Activated naive CD4-positive, alpha-beta T cell treated with anti-CD3 and anti-CD28 coated beads, Interleukin-2, amount 10 ng/mL, durations not matched to agents 7 days and 5 days (primary cell): ENCODE measurements at regions not wholly inside any gene's neighbourhood (a gene's known extent, or its start where the extent isn't known, plus 50 kb on each side); places are given as distances from the start of the nearest gene placed in this dataset.

Experiments
- CTCF ChIA-PET: fragments of 350-600 bp; sonication (Branson Sonifier 250); formaldehyde crosslinking; loops from one replicate; lab custom pipeline; 2021; ENCODE audit warnings: antibody characterized with exemption; lab: Charles Lee
- DNase-seq: peaks from one replicate; pipeline ENCODE4 v3.0.0-alpha.2; 2020
- H3K27ac Mint-ChIP-seq: one replicate; pipeline ENCODE4 v1.8.0; 2021; ENCODE audit warnings: mild to moderate bottlenecking, moderate library complexity, mixed read lengths
- H3K27me3 Mint-ChIP-seq: one replicate; pipeline ENCODE4 v1.8.0; 2021; ENCODE audit warnings: mild to moderate bottlenecking, mixed read lengths
- H3K36me3 Mint-ChIP-seq: one replicate; pipeline ENCODE4 v1.8.0; 2021; ENCODE audit warnings: mixed read lengths
- H3K4me1 Mint-ChIP-seq: one replicate; pipeline ENCODE4 v1.8.0; 2021; ENCODE audit warnings: mixed read lengths
- H3K4me3 Mint-ChIP-seq: one replicate; pipeline ENCODE4 v1.8.0; 2021; ENCODE audit warnings: mild to moderate bottlenecking, moderate library complexity, mixed read lengths
- H3K9me3 Mint-ChIP-seq: one replicate; pipeline ENCODE4 v1.8.0; 2021; ENCODE audit warnings: mixed read lengths

DNA sequence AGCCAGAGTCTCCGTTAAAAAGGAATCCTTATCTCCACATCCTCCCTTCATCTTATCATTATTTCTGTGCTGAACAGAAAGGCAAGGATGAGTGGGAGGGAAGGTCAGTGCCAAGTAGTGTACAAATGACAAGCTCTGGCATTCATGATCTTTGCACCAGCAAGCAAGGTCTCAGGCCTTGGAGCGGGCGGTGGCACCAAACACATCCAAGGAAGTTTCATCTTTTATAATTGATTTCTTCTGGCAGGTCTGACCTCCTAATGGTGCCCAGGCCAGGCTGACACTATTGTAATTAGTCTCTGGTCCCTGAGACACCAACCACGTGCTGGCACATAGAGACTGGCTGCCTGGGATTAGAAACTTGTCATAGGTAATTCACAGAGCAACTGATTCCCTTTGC lies 336.6 kb downstream of the EN1 start:
- DNase-seq, result no peak
- H3K9me3 Mint-ChIP-seq, result no peaks in the 10 kb centered on the region
- no peaks in the 10 kb centered on the region for H3K36me3 Mint-ChIP-seq
- CTCF ChIA-PET, result no interaction called here
- no peak overlapping the region for H3K4me3 Mint-ChIP-seq
- no peaks in the 10 kb centered on the region for H3K27me3 Mint-ChIP-seq
- H3K4me1 Mint-ChIP-seq, result no peaks in the 10 kb centered on the region
- no peak overlapping the region for H3K27ac Mint-ChIP-seq

DNA sequence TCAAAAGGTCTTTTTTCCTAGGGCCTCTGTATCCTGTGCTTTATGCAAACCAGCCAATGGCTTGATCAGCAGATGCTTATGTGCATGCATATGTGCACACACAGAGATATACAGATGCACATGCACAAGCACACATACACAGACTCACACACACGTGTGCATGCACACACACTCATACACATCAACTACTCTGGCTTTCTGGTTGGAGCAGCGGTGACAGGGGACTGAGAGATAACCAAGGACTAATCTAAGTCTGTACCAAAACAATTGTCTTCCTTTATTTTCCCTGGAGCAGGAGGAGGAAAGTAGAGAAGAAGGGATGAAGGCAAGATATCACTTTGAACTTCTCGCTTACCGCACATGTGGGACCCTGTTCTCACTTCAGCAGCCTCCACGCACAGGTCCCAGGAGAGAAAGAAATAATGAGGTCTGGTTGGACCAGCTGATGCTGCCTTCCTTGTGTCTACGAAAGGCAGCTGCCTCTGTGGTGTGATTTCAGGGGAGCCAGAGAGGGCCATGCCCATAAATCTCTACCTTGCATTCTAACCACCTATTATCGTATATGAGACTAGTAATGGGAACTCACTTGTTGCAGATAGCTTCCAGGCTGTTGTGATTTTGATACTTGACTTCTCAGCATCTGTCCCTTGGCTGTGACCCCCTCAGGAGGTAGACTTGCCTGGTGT lies 338.0 kb downstream of the EN1 start:
- no peak for DNase-seq
- Mint-ChIP-seq H3K27ac (no peak overlapping the region), H3K4me3 (no peak overlapping the region), H3K4me1 (no peaks in the 10 kb centered on the region), H3K27me3 (no peaks in the 10 kb centered on the region), H3K9me3 (no peaks in the 10 kb centered on the region), H3K36me3 (no peaks in the 10 kb centered on the region)
- CTCF ChIA-PET, result no interaction called here

DNA sequence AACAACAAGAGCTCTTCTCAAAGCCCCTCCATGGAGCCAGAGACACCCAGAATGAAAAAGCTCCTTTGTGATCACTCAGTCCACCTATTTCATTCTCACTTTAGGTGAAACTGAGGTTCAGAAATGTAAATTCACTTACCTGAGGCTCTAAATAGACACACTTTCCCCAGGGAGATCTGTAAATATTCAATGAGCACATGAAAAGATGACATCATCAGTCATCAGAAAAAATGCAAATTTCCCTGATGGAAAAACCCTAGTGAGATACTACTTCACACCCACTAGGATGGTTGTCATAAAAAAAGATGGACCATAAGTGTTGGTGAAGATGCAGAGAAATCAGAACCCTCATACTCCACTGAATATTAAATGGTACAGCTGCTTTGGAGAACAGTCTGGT lies 339.2 kb downstream of the EN1 start:
- H3K36me3 Mint-ChIP-seq, result no peaks in the 10 kb centered on the region
- no peaks in the 10 kb centered on the region for H3K27me3 Mint-ChIP-seq
- no peak overlapping the region for H3K4me3 Mint-ChIP-seq
- H3K4me1 Mint-ChIP-seq, result no peaks in the 10 kb centered on the region
- CTCF ChIA-PET, result no interaction called here
- no peak overlapping the region for H3K27ac Mint-ChIP-seq
- DNase-seq, result no peak
- no peaks in the 10 kb centered on the region for H3K9me3 Mint-ChIP-seq

DNA sequence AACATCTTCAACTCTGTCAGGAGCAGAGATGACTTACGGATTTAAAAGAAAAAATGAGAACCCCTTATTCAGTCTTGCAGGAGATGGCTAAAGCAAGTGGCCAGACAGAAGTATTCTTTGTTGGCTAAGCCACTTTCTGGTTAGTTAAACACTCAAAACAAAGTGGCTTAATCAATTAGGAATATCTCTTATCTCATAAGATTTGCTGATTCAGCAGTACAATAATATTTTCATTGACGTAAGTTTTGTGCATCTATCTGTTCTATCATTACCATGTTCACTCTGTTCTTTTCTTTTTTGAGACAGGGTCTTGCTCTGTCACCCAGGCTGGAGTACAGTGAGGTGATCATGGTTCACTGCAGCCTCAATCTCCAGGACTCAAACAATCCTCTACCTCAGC lies 342.0 kb downstream of the EN1 start:
- DNase-seq, result no peak
- CTCF ChIA-PET, result no interaction called here
- no peaks in the 10 kb centered on the region for H3K27me3 Mint-ChIP-seq

DNA sequence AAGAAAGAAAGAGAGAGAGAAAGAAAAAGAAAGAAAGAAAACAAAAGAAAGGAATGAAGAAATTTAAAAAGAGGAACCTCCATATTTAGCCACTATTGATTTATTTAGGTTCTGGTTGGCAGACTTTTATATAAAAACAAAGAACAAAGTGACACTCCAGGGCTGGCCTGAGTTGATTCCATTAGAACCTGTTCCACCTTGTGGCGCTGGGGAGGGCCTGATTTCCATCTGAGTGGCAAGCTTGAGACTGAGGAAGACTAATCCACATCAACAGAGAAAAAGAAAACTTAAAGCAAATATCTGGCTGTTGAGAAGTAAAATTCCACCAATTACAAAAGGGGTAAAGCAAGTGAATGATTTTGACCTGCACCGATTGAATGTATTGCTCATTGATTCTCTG lies 345.3 kb downstream of the EN1 start:
- Mint-ChIP-seq H3K4me1 (no peaks in the 10 kb centered on the region), H3K27ac (no peak overlapping the region), H3K36me3 (no peaks in the 10 kb centered on the region), H3K4me3 (no peak overlapping the region), H3K27me3 (no peaks in the 10 kb centered on the region), H3K9me3 (no peaks in the 10 kb centered on the region)
- CTCF ChIA-PET, result no interaction called here
- no peak for DNase-seq

More for the DNA sequence above, 342.0 kb downstream of the EN1 start:
- no peaks in the 10 kb centered on the region for H3K36me3 Mint-ChIP-seq
- H3K4me3 Mint-ChIP-seq, result no peak overlapping the region
- no peak overlapping the region for H3K27ac Mint-ChIP-seq
- no peaks in the 10 kb centered on the region for H3K4me1 Mint-ChIP-seq
- no peaks in the 10 kb centered on the region for H3K9me3 Mint-ChIP-seq

GRCh38 chr2:118498943-118499342 lies 348.5 kb downstream of the EN1 start:
- Mint-ChIP-seq H3K27me3 (peaks cover 4% of the 10 kb centered on the region), H3K27ac (no peak overlapping the region), H3K4me3 (no peak overlapping the region), H3K9me3 (no peaks in the 10 kb centered on the region), H3K36me3 (no peaks in the 10 kb centered on the region), H3K4me1 (no peaks in the 10 kb centered on the region)
- no peak for DNase-seq
- CTCF ChIA-PET, result no interaction called here

- Mint-ChIP-seq H3K4me1 (no peaks in the 10 kb centered on the region), H3K27me3 (peaks cover 4% of the 10 kb centered on the region)
- DNase-seq, result no peak
Measured at GRCh38 chr2:118496870-118497611, 350.4 kb downstream of the EN1 start.

DNA sequence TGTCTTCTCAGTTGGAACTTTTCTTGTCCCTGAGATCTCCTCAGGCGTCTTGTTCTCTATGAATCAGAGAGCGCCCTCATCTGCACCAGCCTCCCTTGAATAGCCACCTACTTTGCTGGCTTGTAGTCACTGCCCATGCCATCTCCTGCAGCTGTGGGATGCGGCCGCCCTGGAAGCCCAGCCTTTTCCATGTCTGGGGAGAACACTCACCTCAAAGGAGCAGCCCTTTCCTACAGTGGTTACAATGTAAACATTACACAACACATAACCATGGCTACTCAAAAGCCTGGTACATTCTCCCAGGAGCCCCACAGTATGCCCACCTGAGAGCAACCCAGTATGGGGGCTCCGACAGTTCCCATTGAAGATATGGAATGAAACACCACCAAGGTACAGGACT lies 351.0 kb downstream of the EN1 start:
- CTCF ChIA-PET, result no interaction called here
- Mint-ChIP-seq H3K4me1 (no peaks in the 10 kb centered on the region), H3K9me3 (peaks cover 3% of the 10 kb centered on the region), H3K4me3 (no peak overlapping the region), H3K36me3 (no peaks in the 10 kb centered on the region), H3K27ac (no peak overlapping the region), H3K27me3 (peaks cover 4% of the 10 kb centered on the region)
- no peak for DNase-seq

More at GRCh38 chr2:118496870-118497611, 350.4 kb downstream of the EN1 start:
- H3K27ac Mint-ChIP-seq, result no peak overlapping the region
- peaks cover under 1% of the 10 kb centered on the region for H3K9me3 Mint-ChIP-seq
- no peak overlapping the region for H3K4me3 Mint-ChIP-seq
- no peaks in the 10 kb centered on the region for H3K36me3 Mint-ChIP-seq
- CTCF ChIA-PET, result no interaction called here

DNA sequence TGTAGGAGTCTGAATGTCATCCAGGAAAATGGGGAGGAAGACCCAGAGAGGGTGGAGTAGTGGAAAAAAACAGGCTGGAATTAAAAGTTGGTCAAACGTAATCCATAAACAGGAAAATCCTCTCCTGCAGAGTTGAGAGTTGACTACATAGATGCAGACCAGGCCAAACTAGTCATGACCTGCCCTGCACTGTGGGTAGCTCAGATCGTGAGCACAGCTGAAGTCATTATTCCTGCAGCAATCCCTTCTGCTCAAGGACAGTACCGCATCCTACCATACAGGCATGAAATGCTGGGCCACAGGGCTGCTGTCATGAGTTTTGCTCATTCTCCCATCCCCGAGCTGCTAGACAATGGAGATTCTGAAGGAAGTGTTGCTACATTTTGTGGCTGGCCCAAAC lies 352.2 kb downstream of the EN1 start:
- H3K9me3 Mint-ChIP-seq, result peaks cover 3% of the 10 kb centered on the region
- peaks cover 4% of the 10 kb centered on the region for H3K27me3 Mint-ChIP-seq
- no peaks in the 10 kb centered on the region for H3K4me1 Mint-ChIP-seq
- H3K4me3 Mint-ChIP-seq, result no peak overlapping the region
- CTCF ChIA-PET, result no interaction called here
- no peak overlapping the region for H3K27ac Mint-ChIP-seq
- no peak for DNase-seq
- H3K36me3 Mint-ChIP-seq, result no peaks in the 10 kb centered on the region

DNA sequence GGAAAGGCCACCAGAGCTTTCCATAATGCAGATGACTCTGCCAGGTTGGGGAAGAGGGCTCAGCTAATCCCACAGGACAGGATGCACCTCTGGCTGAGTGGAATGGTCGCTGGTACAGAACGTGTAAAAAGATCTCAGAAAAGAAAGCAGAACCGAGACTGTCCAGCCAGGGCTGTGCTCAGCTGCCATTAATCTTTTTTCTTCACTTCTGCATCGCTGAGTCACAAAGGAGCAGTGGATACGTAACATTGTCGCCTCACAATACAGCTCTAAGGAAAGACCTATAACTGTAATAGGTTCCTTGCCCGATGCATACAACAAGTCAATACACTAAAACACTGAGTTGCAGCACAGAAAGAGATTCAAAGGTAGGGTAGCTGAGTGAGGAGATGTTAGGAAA lies 354.2 kb downstream of the EN1 start:
- CTCF ChIA-PET, result no interaction called here
- no peak for DNase-seq
- no peak overlapping the region for H3K27ac Mint-ChIP-seq
- H3K36me3 Mint-ChIP-seq, result no peaks in the 10 kb centered on the region
- no peaks in the 10 kb centered on the region for H3K4me1 Mint-ChIP-seq
- H3K27me3 Mint-ChIP-seq, result peaks cover 4% of the 10 kb centered on the region
- H3K4me3 Mint-ChIP-seq, result no peak overlapping the region
- peaks cover 3% of the 10 kb centered on the region for H3K9me3 Mint-ChIP-seq

GRCh38 chr2:118492335-118492734 lies 355.1 kb downstream of the EN1 start:
- DNase-seq, result no peak
- CTCF ChIA-PET, result no interaction called here
- peaks cover 3% of the 10 kb centered on the region for H3K9me3 Mint-ChIP-seq
- no peaks in the 10 kb centered on the region for H3K4me1 Mint-ChIP-seq
- H3K4me3 Mint-ChIP-seq, result no peak overlapping the region
- no peak overlapping the region for H3K27ac Mint-ChIP-seq
- H3K36me3 Mint-ChIP-seq, result no peaks in the 10 kb centered on the region
- peaks cover 4% of the 10 kb centered on the region for H3K27me3 Mint-ChIP-seq

DNA sequence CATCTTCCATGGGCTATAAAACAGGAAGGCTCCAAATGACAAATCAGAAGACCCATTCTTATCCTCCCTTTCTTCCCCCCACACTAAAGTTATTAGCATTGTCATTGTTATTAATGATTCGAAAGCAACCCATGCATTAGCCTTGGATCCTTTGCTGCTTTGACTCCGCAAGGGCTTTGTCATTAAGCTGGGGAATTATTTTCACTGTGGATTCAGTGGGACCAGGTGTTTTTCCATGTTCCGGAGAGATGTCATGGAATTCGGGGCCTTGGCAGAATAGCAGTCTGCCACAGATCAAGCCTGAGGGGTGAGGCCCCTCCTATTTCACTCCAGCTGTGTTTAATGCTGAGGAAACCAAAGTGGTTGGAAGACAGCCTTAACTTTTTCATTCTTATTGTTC lies 357.1 kb downstream of the EN1 start:
- Mint-ChIP-seq H3K9me3 (peaks cover 3% of the 10 kb centered on the region), H3K27me3 (no peaks in the 10 kb centered on the region), H3K27ac (no peak overlapping the region), H3K4me1 (no peaks in the 10 kb centered on the region), H3K36me3 (no peaks in the 10 kb centered on the region), H3K4me3 (no peak overlapping the region)
- CTCF ChIA-PET, result no interaction called here
- DNase-seq, result no peak

DNA sequence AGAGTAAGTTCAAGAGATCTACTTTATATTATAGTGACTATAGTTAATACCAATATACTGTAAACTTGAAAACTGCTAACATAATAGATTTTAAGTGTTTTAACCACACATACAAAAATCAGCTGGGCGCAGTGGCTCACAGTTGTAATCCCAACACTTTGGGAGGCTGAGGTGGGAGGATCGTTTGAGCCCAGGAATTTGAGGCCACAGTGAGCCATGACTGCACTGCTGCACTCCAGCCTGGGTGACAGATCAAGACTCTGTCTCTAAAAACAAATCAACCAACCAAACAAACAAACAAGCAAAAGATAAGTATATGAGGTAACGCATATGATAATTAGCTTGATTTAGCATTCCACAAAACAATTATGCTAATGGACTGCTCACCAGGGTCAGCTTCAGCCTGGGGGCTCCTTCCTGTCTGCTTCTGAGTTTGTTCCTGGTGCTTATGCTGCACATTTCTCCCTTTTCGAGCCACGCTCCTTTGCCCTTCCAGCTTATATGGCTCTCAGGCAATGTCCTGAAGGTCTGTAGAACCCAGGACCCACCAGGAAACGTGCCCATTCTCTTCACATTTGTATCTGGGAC lies 357.6 kb downstream of the EN1 start:
- CTCF ChIA-PET, result no interaction called here
- no peak for DNase-seq
- no peaks in the 10 kb centered on the region for H3K36me3 Mint-ChIP-seq
- no peak overlapping the region for H3K4me3 Mint-ChIP-seq
- no peaks in the 10 kb centered on the region for H3K4me1 Mint-ChIP-seq
- H3K27ac Mint-ChIP-seq, result no peak overlapping the region
- peaks cover 3% of the 10 kb centered on the region for H3K9me3 Mint-ChIP-seq
- H3K27me3 Mint-ChIP-seq, result no peaks in the 10 kb centered on the region

- H3K27me3 Mint-ChIP-seq, result no peaks in the 10 kb centered on the region
- no peak overlapping the region for H3K4me3 Mint-ChIP-seq
- DNase-seq, result no peak
- H3K27ac Mint-ChIP-seq, result no peak overlapping the region
- H3K4me1 Mint-ChIP-seq, result no peaks in the 10 kb centered on the region
- CTCF ChIA-PET, result no interaction called here
- no peaks in the 10 kb centered on the region for H3K9me3 Mint-ChIP-seq
- H3K36me3 Mint-ChIP-seq, result no peaks in the 10 kb centered on the region
Measured at GRCh38 chr2:118481299-118481698, 366.1 kb downstream of the EN1 start.

DNA sequence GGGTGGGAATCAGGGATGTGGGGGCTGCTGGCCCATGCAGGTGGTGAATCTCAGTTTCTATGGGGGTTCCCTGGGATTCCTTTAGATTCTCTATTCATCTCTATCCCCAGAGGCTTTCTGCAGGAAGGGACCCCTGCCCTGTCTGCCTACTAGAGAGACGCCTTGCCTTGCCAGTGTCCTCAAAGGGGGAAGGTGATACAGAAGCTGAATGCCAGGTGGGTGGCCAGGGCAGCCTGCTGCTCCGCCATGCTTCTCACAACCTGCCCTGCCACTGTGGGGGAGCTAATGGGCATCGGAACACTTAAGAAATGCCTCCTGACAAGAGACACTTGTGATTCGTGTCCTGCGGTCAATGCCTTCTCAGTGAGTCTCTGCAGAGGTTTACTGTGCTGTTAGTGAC lies 368.4 kb downstream of the EN1 start:
- Mint-ChIP-seq H3K9me3 (no peaks in the 10 kb centered on the region), H3K4me1 (no peaks in the 10 kb centered on the region), H3K27ac (no peak overlapping the region), H3K36me3 (no peaks in the 10 kb centered on the region), H3K27me3 (no peaks in the 10 kb centered on the region), H3K4me3 (no peak overlapping the region)
- CTCF ChIA-PET, result no interaction called here
- no peak for DNase-seq
